Activated CD8-positive, alpha-beta memory T cell treated with anti-CD3 and anti-CD28 coated beads, Interleukin-2, amount 50 U/mL, for 24 hours (primary cell): ENCODE measurements at regions not wholly inside any gene's neighbourhood (a gene's known extent, or its start where the extent isn't known, plus 50 kb on each side); places are given as distances from the start of the nearest gene placed in this dataset.

Source experiments
- DNase-seq: peaks from one replicate; pipeline ENCODE4 v3.0.0-alpha.2; 2020; ENCODE audit errors: extremely low read depth

DNA sequence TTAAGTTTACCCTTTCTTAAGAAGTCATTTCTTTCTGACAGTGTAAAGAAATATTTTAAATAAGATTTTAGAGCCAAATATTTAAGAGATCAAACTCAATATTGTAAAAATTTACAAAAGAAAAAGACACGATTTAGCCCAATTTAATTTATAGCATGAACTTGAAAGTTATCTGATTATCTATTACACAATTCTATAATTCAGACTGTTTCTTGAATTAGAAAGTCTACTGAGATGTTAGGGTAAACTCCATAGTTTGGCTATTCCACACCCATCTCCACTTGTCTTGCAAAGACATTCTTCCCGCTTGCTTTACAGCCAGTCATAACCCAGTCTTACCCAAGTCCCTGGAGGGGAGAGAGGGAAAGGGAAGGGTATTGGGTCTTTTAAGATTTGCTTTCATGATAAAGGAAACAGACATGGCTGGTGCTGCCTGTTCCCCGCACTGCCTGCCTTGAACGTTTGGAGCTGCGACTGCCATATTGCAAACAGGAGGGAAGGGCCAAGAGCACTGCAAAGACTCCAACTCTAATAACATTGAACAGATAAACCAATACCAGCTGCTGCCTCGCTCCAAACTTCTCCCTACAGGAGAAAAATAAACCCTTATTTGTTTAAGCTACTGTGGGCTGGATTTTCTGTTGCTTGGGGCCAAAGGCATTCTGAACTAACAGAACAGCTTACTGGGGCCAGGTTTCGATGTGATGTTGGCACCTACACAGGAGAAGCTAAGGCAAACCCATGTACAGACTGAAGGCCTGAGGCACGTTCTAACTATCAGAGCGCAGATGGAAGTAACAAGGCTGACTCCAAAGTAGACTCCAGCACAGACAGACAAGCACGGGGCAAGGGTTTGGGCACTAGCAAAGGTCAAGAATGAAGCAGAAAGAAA, 552.3 kb upstream of the JARID2 start:
- DNase-seq, result no peak

DNA sequence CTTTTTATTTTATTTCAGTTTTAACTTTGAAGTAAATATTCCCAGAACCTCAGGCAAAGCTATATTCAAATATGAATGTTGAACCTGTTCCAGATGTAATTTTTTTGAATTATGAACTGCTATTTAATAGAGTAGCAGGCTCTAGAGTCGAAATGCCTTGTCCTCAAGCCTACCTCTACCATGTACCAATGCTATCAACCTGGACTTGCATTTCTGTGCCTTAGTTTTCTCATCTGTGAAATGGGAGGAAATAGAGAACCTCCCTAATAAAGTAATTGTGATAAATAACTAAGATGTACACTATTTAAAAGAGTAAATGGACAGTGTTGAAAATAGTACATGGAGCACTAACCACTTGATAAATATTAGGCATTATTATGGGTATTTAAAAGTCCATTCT, 551.6 kb upstream of the JARID2 start:
- DNase-seq, result no peak

DNA sequence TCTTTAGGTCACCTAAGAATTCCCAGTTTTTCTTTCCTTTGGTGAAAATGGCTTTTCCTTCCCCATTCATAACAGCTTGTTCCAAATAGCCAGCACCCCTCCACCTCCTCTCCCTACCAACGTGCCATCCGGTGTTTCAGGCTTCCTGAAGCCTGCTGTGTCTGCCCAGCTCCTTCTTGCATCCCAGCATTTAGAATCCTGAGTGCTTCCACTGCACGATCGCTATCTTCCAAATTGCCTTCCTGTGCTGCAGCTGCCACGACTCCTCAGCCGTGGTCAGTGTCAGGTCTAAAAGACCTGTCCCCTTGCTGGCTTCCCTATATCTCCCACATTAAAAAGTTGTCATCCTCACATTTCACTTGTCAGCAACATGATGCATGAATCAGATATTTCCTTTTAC, 550.3 kb upstream of the JARID2 start:
- DNase-seq, result no peak

DNA sequence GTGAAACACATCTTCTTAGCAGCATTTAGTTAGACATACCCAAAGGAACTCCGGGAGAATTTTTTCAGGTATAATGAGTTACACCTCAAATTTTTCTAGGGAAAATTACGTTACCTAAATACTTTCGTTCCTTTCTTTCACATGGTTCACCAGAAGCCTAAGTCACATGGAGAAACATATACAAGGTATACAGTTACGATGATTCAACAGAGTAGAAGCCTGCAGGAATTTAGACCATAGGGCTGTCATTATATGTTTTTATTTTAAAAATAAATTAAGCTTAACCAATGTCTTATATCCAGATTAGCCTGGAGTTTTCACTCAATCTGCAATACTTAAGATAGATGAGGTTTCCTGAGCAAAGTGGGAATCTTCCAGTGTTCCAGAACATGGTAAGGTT, 549.5 kb upstream of the JARID2 start:
- no peak for DNase-seq

DNA sequence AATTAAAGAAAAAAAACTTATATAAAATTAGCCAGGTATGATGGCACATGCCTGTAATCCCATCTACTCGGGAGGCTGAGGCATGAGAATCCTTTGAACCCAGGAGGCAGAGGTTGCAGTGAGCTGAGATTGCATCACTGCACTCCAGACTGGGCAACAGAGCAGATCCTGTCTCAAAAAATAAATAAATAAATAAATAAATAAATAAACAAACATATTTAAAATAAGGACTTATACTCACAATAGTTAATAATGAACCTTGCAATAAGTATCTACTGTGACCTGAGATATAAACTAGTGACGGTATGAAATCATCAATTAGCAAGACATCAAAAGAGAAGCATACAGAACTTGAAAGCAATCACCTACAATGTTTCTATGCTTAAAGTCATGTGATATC, 548.4 kb upstream of the JARID2 start:
- no peak for DNase-seq

DNA sequence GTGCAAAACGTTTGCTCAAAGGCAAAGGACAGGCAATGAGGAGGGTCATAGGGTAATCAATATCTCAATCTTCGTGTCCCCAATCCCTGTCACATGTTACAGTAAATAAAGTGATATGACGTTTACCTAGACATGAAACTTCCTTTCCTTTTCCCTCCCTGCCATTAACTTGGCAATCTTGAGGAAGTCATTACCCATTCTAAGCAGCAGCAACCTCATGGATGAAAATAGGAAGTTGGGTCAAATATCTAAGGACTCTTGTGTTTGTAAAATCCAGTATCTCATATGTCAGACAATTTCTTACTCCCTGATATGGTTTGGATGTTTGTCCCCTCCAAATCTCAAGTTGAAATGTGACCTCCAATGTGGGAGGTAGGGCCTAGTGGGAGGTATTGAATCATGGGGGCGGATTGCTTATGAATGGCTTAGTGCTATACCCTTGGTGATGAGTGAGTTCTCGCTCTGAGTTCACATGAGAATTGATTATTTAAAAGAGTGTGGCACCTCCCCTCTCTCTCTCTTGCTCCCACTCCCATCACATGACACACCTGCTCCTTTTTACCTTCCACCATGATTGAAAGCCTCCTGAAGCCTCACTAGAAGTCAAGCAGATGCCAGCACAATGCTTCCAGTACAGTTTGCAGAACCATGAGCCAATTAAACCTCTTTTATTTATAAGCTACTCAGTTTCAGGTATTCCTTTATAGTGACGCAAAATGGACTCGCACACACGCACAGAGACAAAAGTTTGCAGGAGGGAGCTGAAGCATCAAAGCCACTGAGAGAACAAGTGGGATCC, 545.9 kb upstream of the JARID2 start:
- DNase-seq, result no peak

DNA sequence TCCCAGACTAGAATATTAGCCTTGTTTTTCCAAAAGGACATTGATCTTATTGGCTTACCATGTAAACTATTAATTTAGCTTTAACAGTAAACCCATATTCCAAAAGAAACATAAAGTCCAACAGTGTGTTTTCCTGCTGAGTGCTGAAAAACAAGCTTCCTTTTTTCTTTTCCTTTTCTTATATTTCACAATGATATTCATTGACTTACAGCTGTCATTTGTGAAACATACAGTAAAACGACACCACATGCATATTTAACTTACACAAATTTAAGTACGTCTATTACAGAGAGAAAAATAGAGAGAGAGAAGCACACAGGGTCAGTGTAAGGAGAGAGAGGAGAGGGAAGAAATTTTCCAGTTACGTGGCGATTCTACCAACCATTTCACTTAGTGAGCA, 543.9 kb upstream of the JARID2 start:
- no peak for DNase-seq

DNA sequence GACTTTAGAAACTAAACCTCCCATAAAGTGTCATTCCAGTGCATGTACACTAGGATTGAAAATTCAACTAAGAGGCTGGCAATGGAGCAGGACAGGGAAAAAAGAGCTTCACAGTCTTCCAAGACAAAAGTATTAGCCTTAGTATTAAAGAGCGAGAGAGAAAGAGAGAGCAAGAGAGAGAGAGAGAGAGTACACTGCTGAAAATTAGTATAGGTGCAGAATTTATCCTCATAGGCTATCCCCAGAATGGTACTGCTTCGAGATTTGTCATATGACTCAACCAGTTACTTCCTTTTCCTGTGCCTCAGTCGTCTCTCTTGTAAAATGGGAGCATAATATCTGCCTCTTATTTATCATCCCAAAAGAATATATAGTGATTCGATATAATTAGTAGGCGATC, 543.2 kb upstream of the JARID2 start:
- DNase-seq, result no peak

DNA sequence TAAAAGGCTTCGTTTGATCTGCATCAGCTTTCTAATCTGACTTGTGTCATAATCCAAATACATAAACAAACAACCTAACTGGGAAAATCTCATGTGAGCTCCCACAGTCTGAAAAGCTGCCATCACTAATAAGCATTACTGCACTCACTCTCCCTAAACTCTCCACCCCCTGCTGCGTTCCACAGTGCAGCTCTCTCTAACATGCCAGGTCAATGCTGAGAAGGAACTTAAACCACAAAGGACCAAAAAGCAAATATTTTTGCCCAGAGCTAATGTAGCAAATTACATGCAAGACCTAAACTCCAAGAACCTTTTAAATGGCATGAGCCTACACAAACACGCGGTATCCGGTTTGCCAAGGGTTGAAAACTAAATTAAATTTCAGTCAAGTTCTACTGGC, 542.3 kb upstream of the JARID2 start:
- no peak for DNase-seq

DNA sequence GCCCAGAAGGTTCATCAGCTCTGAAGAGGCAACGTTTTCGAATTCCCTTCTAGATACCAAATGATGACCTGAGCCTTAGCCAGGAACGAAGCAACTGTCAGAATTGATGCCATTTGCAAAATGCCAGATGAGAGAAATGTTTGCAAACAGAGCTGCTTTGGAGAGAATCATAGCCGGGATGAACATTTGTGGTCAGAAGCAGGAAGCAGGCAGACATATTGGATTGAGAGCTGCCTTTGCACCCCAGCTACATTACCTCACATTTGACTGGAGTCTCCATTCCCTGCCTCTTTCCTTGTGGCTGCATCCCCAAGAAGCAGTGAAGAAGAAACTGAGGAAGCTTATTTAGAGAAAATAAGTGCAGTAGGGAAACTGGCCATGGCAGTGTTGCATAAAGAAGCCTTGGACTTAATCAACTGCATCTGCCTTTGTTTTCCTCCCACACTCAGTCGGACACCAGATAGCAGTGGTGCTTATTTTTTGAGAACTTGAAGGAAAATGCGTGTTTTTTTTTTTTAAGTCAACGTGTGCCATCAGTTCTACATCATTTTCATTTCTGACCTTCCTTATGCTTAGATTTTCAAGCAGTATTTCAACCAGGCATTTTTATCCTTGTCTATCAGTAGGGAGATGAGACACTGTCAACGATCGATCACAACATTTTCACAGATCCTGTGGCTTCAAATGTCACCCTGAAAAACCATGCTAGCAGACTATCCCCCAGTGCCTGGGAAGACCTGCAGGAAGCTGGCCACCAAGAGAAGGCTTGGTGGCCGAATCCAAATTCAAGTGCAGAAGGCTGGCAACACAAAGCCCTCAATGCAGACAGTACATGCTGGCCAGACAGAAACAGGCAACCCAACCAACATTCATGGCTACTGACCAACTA, 541.2 kb upstream of the JARID2 start:
- no peak for DNase-seq

DNA sequence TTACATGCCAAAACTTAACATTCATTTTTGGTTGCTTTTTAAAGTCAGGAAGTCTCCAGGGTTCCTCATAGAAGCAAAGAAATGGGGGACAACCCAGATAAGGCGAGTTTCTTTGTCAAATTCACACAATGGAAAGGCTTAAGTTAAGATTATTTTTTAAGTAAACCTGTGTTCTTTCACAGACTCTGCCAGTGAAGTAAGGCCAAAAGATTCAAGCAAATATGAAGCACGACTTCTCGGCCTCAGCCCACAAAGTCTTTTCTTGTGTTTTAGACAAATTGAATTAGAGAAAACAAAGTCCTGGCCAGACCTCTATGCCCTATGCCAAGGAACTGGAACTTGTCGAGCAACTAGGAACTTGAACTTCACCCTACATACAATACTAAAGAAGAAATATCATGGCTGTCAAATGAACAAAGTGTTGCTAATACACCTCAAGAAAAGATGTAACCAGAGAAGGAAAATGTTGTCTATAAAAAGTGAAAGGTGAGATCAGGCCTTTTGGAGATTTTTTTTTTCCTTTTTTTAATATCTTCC, 540.0 kb upstream of the JARID2 start:
- no peak for DNase-seq

DNA sequence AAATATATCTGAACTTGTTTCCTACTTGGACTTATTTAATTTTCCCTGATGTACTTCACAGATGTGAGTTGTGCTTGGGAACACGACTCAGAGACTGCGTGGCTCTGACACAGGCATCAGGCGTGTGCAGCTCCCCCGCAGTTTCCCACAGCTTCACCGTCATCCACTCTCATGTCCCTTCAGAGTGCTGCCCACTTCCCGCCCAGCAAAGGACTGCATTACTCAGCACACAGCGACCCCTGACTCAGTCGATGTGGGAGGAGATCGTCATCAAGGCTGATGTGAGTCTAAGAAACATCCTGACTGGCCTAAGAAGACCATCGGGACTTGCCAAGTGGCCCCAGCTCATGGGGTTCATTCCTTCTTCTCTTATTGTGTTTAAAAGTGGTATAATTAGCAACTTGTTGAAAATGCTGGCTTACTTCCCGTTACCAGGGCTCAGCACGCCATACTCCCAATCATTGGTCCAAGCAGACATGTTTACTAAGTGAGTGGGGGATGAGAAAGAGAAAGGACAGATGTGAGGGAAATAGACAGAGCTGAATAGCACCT, 539.4 kb upstream of the JARID2 start:
- peak; percentile 54 for DNase-seq

DNA sequence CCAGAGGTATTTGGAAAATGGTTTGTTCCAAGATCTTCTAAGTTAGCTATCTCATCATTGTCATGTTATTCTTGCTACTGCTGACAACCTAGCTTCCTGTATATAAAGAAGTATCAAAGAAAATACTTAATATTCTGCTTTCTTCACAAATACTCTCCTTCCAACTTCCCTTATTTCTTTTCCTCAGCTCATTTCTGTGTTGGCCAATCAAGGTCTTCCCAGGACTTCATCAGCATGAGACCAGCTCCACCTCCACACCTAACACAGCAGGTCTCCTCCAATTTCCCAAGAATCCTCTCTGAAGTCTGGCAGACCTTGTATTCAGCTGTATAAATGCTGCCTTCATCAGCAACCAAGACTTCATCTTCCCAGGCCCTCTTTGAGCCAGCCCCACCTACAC, 538.6 kb upstream of the JARID2 start:
- DNase-seq, result no peak

DNA sequence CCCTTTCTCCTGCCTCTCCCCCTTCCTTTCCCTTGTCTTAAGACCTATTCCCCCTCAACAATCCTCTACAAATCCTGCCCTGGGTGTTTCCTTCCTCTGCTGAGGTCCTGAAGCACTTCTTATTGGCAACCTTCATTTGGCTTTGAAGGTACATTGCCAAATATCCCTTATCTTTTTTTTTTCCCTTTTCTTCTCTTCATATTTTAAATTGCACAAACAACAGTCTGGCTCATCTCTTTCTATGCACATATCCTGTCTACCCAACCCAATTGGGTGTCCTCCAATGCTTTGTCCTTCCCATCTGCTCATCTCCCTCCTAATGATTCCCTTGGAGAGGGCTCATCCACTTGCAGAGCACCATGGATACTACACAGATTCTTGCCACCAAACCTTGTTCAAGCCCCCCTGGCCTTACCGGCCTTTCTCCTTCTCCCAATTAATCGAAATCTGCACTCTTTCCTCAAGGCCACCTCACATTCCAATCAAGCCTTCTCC, 537.9 kb upstream of the JARID2 start:
- no peak for DNase-seq

DNA sequence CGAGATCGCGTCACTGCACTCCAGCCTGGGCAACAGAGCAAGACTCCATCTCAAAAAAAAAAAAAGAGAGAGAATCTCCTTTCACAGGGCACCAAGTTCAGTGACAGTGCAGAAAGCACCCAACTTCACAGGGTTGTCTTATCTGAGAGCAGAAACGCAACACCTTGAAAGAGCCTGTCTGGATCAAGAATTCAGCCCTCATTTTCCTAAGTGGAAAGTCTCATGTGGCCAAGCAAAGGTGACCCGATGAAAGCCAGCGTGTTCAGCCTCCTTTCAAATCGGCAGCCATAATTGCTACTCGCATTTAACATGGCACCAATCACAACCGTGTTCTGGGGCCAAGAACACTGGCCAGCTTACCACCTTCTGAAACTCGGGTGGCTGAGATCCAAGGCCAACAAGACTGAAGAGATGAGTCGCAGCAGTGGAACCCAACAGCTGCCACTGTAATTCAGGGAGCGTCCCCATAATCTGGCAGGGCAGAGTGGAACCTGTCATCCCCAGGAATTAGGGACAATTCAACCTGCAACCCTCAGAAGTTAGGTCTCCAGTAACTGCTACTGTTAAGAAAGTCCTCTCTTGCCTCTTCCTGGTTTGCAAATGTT, 536.7 kb upstream of the JARID2 start:
- DNase-seq, result no peak

DNA sequence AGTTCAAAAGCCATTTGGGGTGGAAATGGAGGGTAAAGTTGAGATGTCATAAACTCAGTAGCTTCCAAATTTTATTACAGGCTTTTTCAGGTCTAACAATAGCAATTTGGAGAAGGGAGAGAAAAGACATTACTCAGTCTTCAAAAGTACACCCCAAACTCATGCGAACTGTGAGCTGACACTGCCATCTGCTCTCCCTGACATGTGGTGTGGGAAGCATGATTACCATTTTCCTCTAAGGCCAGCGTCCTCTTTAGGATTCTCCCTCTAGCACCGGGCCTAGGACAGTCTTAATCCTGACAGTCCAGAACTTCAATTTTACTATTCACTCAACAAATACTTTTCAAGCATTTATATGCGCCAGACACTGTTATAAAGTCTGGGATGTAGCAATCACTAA, 536.0 kb upstream of the JARID2 start:
- DNase-seq, result no peak

DNA sequence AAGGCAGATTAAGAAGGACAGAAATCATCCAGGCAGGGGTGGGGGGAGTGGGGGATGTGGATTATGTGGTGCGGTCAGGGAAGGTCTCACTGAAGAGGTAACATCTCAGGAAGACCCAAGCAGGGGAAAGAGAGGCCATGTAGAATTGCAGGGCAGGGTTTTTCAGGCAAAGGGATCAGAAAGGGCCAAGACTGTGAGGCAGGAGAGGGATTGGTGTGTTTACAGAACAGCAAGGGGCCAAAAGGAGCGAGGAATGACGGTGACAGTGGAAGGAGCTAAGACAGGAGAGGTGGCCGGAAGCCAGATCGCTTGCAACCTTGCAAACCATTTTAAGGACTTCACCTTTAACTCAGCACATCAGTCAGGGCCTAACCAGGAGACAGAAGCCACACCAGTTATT, 535.4 kb upstream of the JARID2 start:
- DNase-seq, result no peak

DNA sequence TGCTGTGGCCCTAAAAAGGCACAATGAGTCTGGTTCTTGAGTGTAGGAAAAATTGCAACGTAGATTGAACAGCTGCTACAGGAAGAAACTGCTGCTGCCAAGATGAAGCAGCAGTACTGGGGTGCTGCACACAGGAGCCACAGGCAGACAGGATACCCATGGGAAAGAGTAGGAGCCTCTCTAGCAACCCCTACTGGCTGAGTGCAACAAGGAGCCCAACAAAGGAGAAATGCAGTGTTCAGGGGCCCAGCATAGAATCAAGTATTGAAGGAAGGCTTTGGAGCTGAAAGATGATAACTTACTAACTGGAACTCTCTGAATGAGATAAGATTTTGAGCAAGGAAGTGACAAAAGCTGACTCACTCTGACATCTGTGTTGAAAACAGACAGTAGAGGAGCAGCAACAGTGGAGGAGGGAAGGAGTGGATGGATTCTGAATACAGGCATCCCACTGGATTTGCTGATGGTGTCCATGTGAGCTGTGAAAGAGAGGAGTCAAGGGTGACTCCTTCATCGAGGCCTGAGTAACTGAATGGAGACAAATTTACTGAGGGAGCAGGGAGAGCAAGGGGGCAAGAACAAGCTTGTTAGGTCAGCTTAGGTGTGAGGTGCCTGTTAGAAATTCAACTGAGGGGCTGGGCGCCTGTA, 534.7 kb upstream of the JARID2 start:
- DNase-seq, result no peak

DNA sequence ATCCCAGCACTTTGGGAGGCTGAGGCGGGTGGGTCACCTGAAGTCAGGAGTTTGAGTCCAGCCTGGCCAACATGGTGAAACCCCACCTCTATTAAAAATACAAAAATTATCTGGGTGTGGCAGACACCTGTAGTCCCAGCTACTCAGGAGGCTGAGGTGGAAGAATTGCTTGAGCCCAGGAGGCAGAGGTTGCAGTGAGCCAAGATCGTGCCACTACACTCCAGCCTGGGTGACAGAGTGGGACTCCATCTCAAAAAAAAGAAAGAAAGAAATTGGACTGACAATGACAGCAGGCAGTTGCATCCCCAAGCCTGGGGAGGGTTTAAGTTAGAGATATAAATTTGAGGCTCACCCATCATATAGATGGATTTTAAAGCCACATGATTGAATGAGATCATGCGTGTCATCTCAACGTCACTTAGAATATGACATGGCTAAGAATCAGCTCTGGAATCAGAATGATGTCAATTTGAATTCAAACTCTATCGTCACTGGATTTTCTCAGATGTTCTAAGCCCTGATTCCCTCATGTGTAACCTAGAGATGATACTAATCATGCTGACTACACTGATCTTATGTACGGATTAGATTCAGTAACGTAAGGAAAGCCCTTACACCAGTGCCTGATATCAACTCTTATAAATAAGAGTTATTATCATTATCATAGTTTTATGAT, 534.0 kb upstream of the JARID2 start:
- DNase-seq, result no peak
